ENCODE measurements at regions not wholly inside any gene's neighbourhood (a gene's known extent, or its start where the extent isn't known, plus 50 kb on each side); places are given as distances from the start of the nearest gene placed in this dataset.

GRCh38 chr4:41420541-41420940, 117.4 kb upstream of the LIMCH1 start:
- H3K36me3 ChIP-seq (ENCODE audit: control insufficient read depth in 4 of 4, insufficient read depth in 3 of 4, low read depth in 1 of 4, low read length in 3 of 4) = no peaks in the 10 kb centered on the region
- no peak overlapping the region for H3K4me3 ChIP-seq (ENCODE audit: low read depth in 1 of 3, low read length in 3 of 3)
- H3K9me3 ChIP-seq (ENCODE audit: control insufficient read depth in 4 of 4, low read length in 3 of 4) = no peaks in the 10 kb centered on the region
- H3K4me1 ChIP-seq (ENCODE audit: control insufficient read depth in 4 of 4, insufficient read depth in 4 of 4, low read length in 3 of 4) = peaks cover 0 to 1% (median 0%) of the 10 kb centered on the region in 4 donors
- H3K27ac ChIP-seq (ENCODE audit: low read depth in 1 of 2, low read length in 2 of 2) = no peak overlapping the region
- TF ChIP-seq ZBTB33 (IDR thresholded peaks at IDR 0.05) = no peak
- no peak for TF ChIP-seq RXRA (IDR thresholded peaks at IDR 0.05)
- no peak for TF ChIP-seq HNF4G (IDR thresholded peaks at IDR 0.05)
- no peak for TF ChIP-seq RAD21 (IDR thresholded peaks at IDR 0.05)
- TF ChIP-seq, protein P1, sequence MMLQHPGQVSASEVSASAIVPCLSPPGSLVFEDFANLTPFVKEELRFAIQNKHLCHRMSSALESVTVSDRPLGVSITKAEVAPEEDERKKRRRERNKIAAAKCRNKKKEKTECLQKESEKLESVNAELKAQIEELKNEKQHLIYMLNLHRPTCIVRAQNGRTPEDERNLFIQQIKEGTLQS (IDR thresholded peaks at IDR 0.05) = no peak
- no peak for TF ChIP-seq NR2F2 (IDR thresholded peaks at IDR 0.05)
- no peak for TF ChIP-seq GABPA (IDR thresholded peaks at IDR 0.05 in 1 of 2, conservative IDR thresholded peaks at IDR 0.05 in 1 of 2)
- no peak for TF ChIP-seq EGR1 (IDR thresholded peaks at IDR 0.05; ENCODE audit: low read depth in 2 of 2)
- TF ChIP-seq TAF1 (conservative IDR thresholded peaks at IDR 0.05) = no peak
- no peak for TF ChIP-seq MAX (IDR thresholded peaks at IDR 0.05)
- TF ChIP-seq REST (IDR thresholded peaks at IDR 0.05) = no peak
- no peak for TF ChIP-seq FOXA2 (IDR thresholded peaks at IDR 0.05)
- no peak for TF ChIP-seq FOXA1 (IDR thresholded peaks at IDR 0.05)
- TF ChIP-seq YY1 (IDR thresholded peaks at IDR 0.05) = no peak
- no peak for TF ChIP-seq JUND (IDR thresholded peaks at IDR 0.05)
- no peak for TF ChIP-seq HNF4A (conservative IDR thresholded peaks at IDR 0.05)
- no peaks in the 10 kb centered on the region for H3K27me3 ChIP-seq (ENCODE audit: control insufficient read depth in 4 of 4, insufficient read depth in 4 of 4, low read length in 3 of 4)
- 92% methylated on average over 6 of the region's 6 CpGs for WGBS
- DNase-seq (ENCODE audit: low spot score) = no peak
- no peak overlapping the region for H3K9ac ChIP-seq (ENCODE audit: low read depth in 1 of 2, low read length in 2 of 2)

DNA sequence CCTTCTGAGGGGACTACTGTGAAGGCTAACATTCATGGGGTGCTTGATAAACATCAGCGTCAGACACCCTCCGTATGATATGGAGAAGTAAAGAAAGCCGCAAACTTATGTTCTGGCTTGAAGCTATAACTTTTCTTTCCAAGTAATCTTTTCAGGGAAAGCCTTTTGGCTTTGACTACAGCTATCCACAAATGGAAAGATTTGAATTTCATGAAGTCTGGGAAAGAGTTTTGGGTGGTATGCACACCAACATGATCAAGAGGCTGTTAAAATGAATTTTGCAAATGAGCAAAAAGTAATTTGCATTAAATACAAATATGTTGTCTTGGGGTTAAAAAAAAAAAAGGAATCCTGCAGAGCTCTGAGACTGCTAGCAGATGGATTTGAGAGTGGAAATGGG, 114.8 kb upstream of the LIMCH1 start:
- H3K9ac ChIP-seq (ENCODE audit: low read depth in 1 of 2, low read length in 2 of 2) = no peak overlapping the region
- H3K27ac ChIP-seq (ENCODE audit: low read depth in 1 of 2, low read length in 2 of 2) = no peak overlapping the region
- H3K36me3 ChIP-seq (ENCODE audit: control insufficient read depth in 4 of 4, insufficient read depth in 3 of 4, low read depth in 1 of 4, low read length in 3 of 4) = no peaks in the 10 kb centered on the region
- H3K4me1 ChIP-seq (ENCODE audit: control insufficient read depth in 4 of 4, insufficient read depth in 4 of 4, low read length in 3 of 4) = peaks cover 3 to 20% (median 10%) of the 10 kb centered on the region in 4 donors
- no peaks in the 10 kb centered on the region for H3K27me3 ChIP-seq (ENCODE audit: control insufficient read depth in 4 of 4, insufficient read depth in 4 of 4, low read length in 3 of 4)
- DNase-seq (ENCODE audit: low spot score) = no peak
- H3K4me3 ChIP-seq (ENCODE audit: low read depth in 1 of 3, low read length in 3 of 3) = no peak overlapping the region
- TF ChIP-seq FOXA2 (IDR thresholded peaks at IDR 0.05) (no peak), CTCF (IDR thresholded peaks at IDR 0.05; ENCODE audit: low read depth, low read length, missing input control) (no peak), TAF1 (conservative IDR thresholded peaks at IDR 0.05) (no peak), JUND (IDR thresholded peaks at IDR 0.05) (no peak), HNF4A (conservative IDR thresholded peaks at IDR 0.05) (no peak), NR2F2 (IDR thresholded peaks at IDR 0.05) (no peak), EGR1 (IDR thresholded peaks at IDR 0.05; ENCODE audit: low read depth in 2 of 2) (no peak), YY1 (IDR thresholded peaks at IDR 0.05) (no peak), MAX (IDR thresholded peaks at IDR 0.05) (no peak)
- WGBS = 90% methylated on average over 3 of the region's 3 CpGs
- H3K9me3 ChIP-seq (ENCODE audit: control insufficient read depth in 4 of 4, low read length in 3 of 4) = no peaks in the 10 kb centered on the region
